AML-193 (cell line): ENCODE measurements at regions not wholly inside any gene's neighbourhood (a gene's known extent, or its start where the extent isn't known, plus 50 kb on each side); places are given as distances from the start of the nearest gene placed in this dataset.
"Not testable (repeated sequence)": the region's sequence is repeated elsewhere in the genome, so short reads cannot be mapped to it uniquely, and the experiment has no call there.

ENCODE experiments used
- DNase-seq, 2 experiments: peaks; one replicate each; lab custom pipeline; 2025; lab: John Stamatoyannopoulos, UW

DNA sequence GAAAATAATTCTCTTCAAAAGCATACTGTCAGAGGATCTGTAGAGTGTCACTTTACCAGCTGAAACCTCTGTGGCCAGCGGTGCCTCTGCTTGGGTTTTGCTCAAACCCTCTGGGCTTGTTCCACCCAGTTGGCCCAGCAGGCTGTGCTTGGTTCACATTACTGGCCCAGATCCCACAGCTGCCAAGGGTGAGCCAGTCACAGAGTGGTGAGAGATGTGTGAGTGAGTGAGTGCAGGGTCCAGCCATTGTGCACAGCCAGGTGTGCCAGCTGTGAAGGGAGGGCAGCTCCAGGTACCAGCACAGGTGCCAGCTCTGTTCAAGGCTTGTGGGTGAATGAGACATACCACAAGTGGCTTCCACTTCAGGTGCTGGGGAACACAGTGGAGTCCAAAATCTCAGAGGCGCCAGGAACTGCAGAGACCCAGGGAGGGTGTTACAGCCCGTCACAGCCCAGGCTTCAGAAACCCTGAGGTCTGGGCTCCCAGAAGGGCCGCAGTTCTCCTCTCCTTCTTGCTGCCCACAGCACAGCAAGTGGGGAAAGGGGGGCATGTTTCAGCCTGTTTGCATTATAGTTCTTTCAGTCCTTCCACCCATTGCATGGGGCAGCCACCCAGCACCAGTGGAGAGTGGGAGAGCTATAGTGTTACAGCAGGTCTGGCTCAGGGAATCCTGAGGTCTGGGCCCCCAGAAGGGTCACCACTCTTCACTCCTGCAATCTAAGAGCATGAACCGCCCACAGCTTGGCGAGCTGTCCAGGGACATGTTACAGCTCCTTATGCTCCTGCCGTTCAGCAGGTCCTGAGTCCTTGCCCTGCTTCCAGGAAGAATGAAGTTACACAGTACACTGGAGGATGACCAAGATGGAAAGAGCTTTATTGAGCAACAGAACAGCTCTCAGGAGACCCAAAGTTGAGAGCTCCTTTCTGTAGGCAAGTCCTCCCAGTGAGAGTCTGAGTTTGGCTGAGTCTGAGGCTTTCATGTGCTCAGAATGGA, 931.7 kb upstream of the SORCS1 start:
- no peak for DNase-seq

DNA sequence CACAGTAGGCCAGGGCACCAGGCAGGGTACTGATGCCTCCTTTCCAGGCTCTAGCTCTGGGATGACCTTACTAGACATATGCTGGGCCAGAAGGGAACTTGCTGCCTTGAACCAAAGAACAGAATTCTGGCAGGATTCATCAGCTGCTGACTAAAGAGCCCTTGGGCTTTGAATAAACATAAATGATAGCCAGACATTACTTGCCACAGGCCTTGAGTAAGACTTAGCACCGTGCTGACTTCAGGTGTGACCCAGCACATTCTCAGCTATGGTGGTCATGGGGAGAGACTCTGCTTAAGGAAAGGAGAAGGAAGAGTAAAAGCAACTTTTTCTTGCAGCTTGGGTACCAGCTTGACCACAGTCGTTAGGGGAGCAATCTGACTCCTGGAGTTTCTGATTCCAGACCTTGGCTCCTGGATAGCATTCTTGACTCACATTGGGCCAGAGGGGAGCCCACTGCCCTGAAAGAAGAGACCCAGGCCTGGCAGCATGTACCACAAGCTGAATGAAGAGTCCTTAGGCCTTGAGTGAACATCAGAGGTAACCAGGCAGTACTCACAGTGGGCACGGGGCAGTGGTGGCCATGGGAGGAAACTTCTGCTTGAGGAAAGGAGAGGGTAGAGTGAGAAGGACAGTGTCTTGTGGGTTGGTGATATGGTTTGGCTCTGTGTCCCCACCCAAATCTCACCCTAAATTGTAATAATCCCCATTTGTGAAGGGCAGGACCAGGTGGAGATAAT, 926.1 kb upstream of the SORCS1 start:
- no peak for DNase-seq

DNA sequence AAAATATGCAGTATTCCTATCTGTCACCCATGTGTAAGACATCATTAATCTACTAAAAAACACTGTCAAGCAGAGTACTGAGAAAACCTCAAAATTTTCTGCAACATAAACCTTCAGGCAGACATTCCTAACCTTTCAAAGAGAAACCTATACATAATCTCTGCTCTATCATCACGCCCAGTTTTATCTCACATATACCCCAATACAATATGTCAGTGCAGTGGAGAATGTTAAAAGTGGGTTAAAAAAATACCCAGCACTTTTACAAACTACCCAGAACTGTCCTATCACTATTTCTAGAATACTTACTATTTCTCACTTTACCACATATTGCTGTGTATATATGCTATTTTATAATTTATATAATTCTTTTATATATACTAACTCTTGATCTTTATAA, 922.0 kb upstream of the SORCS1 start:
- no peak for DNase-seq

DNA sequence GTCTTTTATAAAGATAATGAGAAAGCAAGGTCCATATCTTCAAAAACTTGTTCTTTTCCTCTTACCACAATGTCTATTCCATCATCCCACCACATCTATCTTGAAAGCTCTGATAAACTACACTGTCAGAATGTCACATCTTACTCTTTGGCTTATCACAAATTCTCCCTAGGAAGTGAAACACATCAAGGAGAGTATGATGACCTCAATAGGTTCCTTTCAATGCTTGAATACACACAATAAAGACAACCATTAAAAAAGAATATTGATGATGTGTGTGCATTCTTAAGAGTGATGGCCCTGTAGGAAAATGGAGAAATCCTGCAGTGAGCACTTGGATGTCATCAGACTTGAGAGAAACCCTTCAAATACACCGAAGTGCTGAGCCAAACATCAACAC, 918.1 kb upstream of the SORCS1 start:
- DNase-seq = no peak

DNA sequence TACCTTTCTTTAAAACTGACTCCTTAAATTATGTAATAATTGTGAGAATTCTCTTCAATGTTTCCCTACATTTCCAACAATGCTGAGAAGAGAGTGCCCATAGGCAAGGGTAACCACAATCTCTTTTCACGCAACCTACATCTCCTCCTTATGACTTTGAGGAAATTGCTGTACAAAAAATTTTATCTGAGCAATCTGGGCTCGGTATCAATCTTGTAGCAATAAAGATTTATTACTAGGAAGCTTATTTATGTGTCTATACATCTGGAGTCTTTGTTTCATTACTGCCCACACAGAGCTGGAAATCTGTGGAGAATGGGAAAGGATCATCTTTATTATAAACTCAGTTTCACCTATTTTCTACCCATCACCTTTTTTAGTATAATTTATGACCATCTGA, 913.8 kb upstream of the SORCS1 start:
- DNase-seq = no peak

DNA sequence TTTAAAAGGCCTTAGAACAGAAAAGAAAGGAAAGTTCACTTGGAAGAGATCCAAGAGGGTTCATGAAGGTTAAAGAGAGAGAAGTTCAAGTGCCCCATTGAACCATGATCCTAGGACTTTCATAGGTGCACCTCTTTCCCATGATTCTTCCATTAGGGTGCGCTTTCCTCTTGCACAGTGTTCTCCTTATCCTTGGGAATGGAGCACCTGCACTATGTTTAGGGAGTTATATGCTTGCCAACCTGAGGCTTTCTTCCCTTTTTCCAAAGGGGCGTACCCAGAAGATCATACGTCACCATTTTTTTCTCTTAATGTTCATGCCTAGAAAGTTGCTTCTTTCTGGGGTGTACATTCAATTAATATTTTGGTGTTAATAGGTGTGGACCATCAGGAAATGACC, 908.0 kb upstream of the SORCS1 start:
- no peak for DNase-seq

DNA sequence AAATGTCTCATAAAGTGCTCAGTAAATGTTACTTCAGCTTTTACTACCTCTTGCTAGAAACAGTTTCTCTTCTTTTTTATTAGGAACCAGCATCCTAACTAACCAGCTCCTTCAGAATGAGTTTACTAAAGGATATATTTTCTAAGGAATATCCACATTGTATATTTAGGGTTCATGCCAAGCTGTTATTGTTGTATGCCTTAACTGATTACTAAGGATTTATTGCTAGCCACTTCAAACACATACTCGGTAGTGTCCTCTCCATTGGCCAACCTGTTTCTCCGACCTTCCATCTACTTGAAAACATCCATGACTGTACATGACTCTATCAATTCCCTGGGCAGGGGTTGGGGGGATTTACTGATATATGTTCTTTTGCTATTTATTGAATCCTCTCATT, 906.3 kb upstream of the SORCS1 start:
- DNase-seq = no peak

DNA sequence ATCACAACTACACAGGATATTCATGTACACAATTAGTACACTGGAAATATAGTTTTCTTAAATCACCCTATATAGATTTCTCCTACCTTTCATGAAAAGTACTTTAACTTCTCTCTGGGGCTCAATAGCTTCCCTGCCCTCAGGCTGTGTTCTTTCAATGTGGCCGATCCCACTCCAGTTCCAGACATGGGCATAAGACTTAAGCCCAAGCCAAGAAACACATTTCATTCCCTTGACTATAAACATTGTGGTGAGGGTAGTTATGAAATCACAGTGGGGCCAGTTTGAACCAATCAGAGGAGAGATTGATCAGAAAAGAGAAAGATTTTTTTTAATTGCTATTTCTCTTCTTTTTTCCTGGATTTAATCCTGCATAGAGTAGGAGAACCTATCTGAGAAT, 904.6 kb upstream of the SORCS1 start:
- DNase-seq = no peak

DNA sequence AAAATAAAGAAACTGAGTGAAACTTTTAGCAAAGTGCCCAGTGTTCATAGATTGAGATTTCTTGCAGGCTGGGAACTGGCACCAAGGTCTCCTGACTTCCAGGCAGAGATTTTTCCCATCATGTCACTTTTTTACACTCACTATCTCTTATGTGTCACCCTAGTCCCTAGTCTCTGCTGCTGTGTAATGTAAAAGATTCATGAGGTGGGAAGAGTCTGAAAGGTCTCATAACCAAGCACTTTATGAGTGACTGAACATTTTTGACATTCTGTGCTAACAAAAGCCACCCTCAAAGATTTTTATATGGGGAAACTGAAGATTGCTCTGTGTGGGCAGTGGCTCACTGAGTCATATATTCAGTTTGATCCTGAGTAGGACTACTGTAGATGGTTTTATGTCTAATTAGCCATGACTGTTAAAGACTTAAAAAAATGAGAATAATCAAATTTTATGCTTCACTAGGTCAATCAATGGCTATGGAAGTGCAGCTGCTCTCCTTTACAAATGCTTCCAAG, 900.3 kb upstream of the SORCS1 start:
- no peak for DNase-seq

DNA sequence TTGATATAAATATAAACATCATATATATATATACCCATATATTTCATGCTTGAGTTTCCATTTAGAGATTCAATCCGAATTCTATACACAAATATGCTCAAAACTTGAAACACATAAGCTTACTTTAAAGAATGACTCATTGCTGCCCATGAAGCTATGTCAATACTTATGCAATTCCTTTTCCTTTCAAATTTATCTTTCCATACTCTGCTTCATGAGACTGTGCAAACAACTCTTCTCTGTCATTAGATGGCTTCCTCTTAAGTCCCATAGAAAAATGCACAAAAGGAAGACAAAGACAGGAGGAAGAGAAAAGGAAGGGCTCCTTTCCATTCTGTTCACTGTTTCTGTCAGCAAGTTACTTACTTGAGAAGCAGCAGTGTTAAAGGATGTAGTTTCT, 895.7 kb upstream of the SORCS1 start:
- no peak for DNase-seq

DNA sequence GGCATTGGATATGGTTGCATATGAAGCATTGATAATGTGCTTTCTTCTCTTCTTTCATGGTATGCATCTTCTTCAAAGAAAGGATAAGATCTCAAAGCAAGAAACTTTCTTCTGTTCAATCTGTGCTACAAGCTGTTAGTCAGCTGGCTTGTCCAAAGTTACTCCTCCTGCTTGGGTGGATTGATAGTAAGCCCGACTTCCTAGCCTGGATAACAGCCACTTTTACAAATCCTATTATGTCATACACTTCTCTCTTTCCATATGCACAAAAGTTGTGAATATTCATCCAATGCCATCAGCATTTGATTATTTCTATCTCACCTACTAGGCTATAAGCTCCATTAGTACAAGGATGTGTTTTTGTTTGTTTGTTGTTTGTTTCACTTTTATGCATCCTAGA, 891.0 kb upstream of the SORCS1 start:
- no peak for DNase-seq

DNA sequence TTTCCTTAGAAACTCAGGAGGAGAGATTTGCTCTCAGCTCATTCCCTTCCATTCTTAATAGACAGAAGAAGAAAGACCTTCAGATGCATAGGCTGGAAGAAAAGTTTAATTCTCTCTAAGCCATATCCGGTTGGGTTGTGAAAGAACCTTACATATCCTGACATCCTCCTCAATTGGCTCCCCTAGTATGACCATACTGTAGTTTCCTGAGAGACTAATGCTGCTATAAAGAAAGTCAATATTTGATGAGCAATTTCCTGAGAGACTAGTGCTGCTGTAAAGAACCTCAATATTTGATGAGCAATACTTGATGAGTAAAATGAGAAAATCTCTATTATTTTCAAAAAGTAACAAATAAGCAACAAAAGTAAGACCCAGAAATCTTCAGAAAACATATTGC, 888.5 kb upstream of the SORCS1 start:
- no peak for DNase-seq

DNA sequence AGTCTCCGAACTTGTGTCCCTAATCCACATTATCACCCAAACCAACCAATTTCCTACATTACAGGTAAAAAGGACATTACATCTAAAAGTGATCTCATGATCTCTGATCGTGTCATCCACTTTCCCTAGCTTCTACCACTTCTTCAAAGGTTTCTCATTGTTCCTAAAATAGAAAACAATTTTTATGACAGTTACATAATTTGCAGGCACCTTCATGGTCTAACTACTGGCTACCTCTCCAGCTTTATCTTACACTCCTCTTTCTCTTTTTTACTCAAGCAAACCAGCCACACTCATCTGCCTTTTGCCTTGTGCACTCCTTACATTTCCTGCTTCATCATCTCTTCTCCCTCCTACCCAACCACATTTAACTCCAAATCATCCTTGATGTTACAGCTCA, 886.7 kb upstream of the SORCS1 start:
- no peak for DNase-seq

DNA sequence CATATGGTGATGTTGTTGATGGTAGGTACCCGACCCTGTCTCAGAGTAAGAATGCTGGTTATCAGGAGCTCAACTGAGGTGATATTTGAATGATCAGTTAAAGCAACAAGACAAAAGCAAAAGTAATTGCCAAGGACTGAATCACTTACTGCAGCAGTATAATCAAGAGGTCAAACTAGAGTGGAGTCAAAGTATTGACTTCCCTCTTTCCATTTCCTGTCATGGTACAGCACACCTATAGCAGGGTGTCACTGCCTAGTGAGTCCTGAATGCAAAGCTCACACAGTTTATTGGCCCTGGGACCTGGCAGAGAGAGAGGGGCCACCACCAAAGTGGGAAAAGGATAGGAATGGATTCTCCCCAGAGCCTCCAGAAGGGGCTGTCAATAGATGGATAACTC, 886.1 kb upstream of the SORCS1 start:
- no peak for DNase-seq

DNA sequence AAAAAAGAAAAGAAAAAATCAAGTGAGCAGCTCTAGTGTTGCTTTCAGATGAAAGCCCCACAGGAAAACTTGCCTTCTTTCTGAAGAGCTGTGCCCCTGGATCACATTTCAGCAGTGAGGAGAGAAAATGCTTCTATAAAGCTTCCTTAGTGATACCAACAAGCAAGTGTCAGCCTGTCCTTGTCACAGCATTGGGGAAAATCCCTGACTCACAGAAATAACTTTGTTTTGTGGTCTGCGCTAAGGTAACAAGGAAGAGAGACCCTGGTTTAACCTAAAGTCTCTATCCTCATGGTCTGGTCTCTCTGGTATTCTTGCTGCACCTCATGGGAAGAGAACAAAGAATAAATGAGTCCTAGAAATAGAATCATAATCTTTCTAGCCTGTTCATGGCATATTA, 885.2 kb upstream of the SORCS1 start:
- DNase-seq = no peak

DNA sequence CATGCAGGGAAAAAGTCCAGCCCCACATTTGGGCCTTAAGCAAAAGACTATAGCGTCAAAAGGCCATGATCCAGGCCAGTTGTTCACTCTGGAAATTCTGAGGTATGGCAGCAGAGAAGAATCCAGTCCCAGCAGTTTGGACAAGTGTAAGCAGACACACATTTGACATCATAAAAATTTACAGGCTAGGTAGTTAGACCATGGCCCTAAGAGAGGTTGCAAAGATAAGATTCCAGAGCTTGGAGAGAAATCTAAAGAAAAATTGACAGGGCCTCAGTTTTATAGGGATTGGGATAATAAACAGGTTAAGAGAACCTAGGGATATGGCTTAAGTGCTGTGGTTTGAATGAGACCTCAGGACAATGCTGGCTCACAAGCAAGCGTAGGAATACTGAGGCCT, 884.4 kb upstream of the SORCS1 start:
- DNase-seq = no peak

DNA sequence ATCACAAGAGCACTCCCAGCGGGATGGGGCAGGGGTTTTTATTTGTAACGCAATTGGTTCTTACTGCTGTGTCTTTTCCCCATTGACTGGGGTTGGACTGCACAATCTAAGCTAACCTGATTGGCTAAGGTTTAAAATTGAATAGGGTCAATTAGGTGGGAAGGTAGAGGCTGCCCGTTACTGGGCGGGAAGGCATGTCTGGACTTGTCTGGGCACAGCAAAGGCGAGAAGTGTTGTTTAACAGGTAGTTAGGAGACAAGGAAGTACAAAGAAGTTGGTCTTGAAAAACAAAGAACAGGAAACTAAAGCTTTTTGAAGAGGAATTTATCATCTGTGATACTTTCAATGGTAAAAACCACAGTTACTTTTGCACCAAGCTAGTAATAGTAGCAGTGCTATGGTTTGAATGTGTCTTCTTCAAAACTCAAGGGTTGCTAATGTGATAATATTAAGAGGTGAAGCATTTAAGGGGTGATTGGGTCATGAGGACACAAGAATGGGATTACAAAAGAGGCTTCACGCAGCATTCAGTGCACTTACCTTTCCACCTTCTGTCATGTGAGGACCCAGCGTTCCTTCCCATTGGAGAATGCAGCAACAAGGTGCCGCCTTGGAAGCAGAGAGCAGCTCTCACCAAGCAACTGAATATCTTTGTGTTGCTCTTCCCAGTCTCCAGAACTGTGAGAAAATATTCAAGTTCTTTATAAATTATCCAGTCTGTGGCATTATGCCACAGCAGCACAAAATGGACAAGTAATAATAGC, 875.5 kb upstream of the SORCS1 start:
- no peak for DNase-seq

DNA sequence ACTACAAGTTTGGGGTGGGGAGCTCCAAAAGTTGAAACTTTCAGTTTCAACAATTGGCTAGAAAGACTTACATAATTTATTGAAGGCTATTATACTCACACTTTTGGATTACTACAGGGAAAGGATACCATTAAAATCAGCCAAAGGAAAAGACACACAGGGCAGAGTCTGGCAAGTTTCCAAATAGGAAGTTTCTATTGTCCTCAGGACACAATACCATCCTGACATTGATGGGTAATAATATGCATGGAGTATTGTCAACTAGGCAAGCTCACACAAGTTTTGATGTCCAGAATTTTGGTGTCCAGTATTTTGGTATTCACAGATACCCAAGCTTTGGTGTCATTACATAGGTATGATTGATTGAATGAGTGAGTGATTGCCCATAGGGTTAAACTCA, 872.6 kb upstream of the SORCS1 start:
- no peak for DNase-seq

DNA sequence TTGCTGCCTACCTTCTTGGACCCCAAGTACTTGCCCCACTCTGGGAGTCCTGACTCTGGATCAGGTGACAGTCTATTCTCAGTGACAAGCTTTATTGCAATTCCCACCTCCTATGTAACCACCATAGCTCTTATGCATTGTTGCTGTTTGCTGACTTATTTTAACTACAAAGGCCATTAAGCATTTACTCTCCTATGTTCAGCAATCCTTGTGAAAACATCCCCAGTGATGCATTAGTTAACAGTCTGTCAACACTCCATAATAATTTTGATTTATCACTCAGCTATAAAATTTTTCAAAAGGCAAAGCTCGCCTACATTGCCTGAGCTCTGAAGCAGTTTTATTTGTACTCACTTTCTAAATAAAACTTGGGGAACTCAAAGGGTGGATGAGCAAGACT, 871.8 kb upstream of the SORCS1 start:
- DNase-seq = no peak

DNA sequence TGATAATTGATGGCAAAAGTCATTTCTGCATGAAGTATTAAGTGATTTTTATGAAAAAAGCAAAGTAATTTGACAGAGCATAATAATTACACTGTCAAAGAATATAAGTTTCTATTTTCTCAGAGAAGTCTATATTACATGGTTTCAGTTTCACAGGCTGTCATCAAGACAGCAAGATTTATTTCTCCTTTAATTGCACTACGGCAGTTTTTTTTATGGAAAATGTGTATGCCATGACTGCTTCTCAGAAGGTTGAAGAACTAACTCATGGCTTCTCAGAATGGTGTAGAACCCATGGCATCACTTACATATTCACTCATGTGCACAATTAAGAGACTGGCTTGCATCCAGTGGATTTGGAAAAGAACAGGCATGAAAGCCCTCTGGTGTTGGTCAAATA, 870.3 kb upstream of the SORCS1 start:
- DNase-seq = no peak

DNA sequence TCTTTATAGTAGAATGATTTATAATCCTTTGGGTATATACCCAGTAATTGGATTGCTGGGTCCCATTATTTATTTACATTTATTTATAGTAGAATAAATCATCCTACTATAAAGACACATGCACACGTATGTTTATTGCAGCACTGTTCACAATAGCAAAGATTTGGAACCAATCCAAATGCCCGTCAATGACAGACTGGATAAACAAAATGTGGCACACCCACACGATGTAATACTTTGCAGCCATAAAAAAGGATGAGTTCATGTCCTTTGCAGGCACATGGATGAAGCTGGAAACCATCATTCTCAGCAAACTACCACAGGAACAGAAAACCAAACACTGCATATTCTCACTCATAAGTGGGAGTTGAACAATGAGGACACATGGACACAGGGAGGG, 869.0 kb upstream of the SORCS1 start:
- not testable (repeated sequence) for DNase-seq

DNA sequence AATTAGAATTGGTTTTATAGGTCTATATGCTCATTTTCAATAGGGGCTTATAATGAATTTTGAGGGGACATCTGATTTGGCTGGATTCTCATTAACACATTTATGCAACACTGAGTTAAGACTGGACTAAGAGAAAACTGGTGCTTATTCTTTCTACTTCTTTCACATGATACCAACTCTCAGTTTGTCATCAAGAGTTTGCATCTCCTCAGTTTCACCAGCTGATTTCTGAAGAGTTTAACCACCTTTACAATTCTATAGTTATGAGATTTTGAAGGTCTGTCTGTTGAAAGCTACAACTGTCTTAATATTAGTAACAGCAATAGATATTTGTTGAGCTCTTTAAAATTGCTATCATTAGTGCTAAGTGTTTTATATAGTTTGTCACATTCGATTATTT, 867.0 kb upstream of the SORCS1 start:
- DNase-seq = no peak

DNA sequence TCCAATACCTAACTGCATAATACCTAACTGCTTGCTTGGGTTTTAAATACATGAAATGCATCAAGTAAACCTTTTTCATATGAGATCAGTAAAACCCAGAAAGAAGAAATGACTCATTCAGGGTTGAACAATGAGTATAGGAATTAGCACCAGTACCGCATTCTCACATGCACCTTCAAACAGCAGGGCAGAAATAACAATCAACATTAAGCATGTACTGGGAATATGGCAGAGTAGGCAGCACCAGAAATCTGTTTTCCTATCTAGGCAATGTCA, 850.3 kb upstream of the SORCS1 start:
- DNase-seq = no peak
